ENCODE measurements at regions not wholly inside any gene's neighbourhood (a gene's known extent, or its start where the extent isn't known, plus 50 kb on each side); places are given as distances from the start of the nearest gene placed in this dataset.
"Not testable (repeated sequence)": the region's sequence is repeated elsewhere in the genome, so short reads cannot be mapped to it uniquely, and the experiment has no call there.

GRCh38 chr9:62874213-62874612 lies 1684.4 kb downstream of the SPATA31A7 start:
- TF ChIP-seq EZH2phosphoT487 (IDR thresholded peaks at IDR 0.05; ENCODE audit: low read depth, severe bottlenecking, unreplicated experiment) = not testable (repeated sequence)
- TF ChIP-seq, protein P1, sequence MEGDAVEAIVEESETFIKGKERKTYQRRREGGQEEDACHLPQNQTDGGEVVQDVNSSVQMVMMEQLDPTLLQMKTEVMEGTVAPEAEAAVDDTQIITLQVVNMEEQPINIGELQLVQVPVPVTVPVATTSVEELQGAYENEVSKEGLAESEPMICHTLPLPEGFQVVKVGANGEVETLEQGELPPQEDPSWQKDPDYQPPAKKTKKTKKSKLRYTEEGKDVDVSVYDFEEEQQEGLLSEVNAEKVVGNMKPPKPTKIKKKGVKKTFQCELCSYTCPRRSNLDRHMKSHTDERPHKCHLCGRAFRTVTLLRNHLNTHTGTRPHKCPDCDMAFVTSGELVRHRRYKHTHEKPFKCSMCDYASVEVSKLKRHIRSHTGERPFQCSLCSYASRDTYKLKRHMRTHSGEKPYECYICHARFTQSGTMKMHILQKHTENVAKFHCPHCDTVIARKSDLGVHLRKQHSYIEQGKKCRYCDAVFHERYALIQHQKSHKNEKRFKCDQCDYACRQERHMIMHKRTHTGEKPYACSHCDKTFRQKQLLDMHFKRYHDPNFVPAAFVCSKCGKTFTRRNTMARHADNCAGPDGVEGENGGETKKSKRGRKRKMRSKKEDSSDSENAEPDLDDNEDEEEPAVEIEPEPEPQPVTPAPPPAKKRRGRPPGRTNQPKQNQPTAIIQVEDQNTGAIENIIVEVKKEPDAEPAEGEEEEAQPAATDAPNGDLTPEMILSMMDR (IDR thresholded peaks at IDR 0.05; ENCODE audit: poor library complexity) = not testable (repeated sequence)
